GM23248 (cell line): ENCODE measurements at regions not wholly inside any gene's neighbourhood (a gene's known extent, or its start where the extent isn't known, plus 50 kb on each side); places are given as distances from the start of the nearest gene placed in this dataset.

Experiments
- EZH2 ChIP-seq: fragments of 200-600 bp; sonication (generic); IDR thresholded peaks from 2 replicates; pipeline ENCODE4 v1.6.1; 2018; ENCODE audit warnings: antibody characterized with exemption, mild to moderate bottlenecking; ENCODE audit not compliant: insufficient read depth, poor library complexity, severe bottlenecking
- EZH2phosphoT487 ChIP-seq: fragments of 200-600 bp; sonication (generic); IDR thresholded peaks from 2 replicates; pipeline ENCODE4 v1.6.1; 2018; ENCODE audit warnings: antibody characterized with exemption, moderate library complexity, mild to moderate bottlenecking, low read depth; ENCODE audit not compliant: insufficient read depth

- TF ChIP-seq EZH2phosphoT487 (no peak), EZH2 (no peak)
Measured at GRCh38 chr9:88813638-88814209, 177.5 kb upstream of the S1PR3 start.
